LoVo (cell line): ENCODE measurements at regions not wholly inside any gene's neighbourhood (a gene's known extent, or its start where the extent isn't known, plus 50 kb on each side); places are given as distances from the start of the nearest gene placed in this dataset.

Experiments
- DNase-seq: peaks from one replicate; pipeline ENCODE4 v3.0.0-alpha.2; 2016; ENCODE audit warnings: low spot score

- DNase-seq = no peak
These were observed 587.4 kb upstream of the MDFIC2 start for GRCh38 chr3:70899816-70900215.

GRCh38 chr3:70890020-70890394, 577.6 kb upstream of the MDFIC2 start:
- no peak for DNase-seq

- no peak for DNase-seq
These were observed 577.0 kb upstream of the MDFIC2 start for GRCh38 chr3:70889162-70890019.

GRCh38 chr3:70885636-70886035, 573.2 kb upstream of the MDFIC2 start:
- no peak for DNase-seq

GRCh38 chr3:70882104-70882503, 569.7 kb upstream of the MDFIC2 start:
- no peak for DNase-seq

GRCh38 chr3:70880421-70880820, 568.0 kb upstream of the MDFIC2 start:
- no peak for DNase-seq

- DNase-seq = no peak
These were observed 563.7 kb upstream of the MDFIC2 start for GRCh38 chr3:70876154-70876553.

GRCh38 chr3:70874196-70874595, 561.8 kb upstream of the MDFIC2 start:
- DNase-seq = no peak

GRCh38 chr3:70873686-70874085, 561.2 kb upstream of the MDFIC2 start:
- no peak for DNase-seq

- no peak for DNase-seq
These were observed 559.6 kb upstream of the MDFIC2 start for GRCh38 chr3:70871909-70872656.

GRCh38 chr3:70870576-70870975, 558.1 kb upstream of the MDFIC2 start:
- no peak for DNase-seq

- DNase-seq = no peak
These were observed 556.1 kb upstream of the MDFIC2 start for GRCh38 chr3:70868561-70868960.

GRCh38 chr3:70863049-70863448, 550.6 kb upstream of the MDFIC2 start:
- no peak for DNase-seq

GRCh38 chr3:70861855-70862254, 549.4 kb upstream of the MDFIC2 start:
- DNase-seq = no peak

GRCh38 chr3:70861234-70861633, 548.8 kb upstream of the MDFIC2 start:
- DNase-seq = no peak

GRCh38 chr3:70857916-70858315, 545.5 kb upstream of the MDFIC2 start:
- DNase-seq = no peak

- no peak for DNase-seq
These were observed 544.1 kb upstream of the MDFIC2 start for GRCh38 chr3:70856414-70857162.

- DNase-seq = no peak
These were observed 542.7 kb upstream of the MDFIC2 start for GRCh38 chr3:70855149-70855548.

- no peak for DNase-seq
These were observed 541.7 kb upstream of the MDFIC2 start for GRCh38 chr3:70854108-70854507.

GRCh38 chr3:70853161-70853944, 540.9 kb upstream of the MDFIC2 start:
- no peak for DNase-seq

- peak; percentile 71 for DNase-seq
These were observed 537.7 kb upstream of the MDFIC2 start for GRCh38 chr3:70849911-70850699.
